GM23338 (cell line): ENCODE measurements at regions not wholly inside any gene's neighbourhood (a gene's known extent, or its start where the extent isn't known, plus 50 kb on each side); places are given as distances from the start of the nearest gene placed in this dataset.

Experiments
- ATAC-seq: fragments of 200-7000 bp; cut with Tn5 transposase; 3 replicates; pipeline ENCODE4 v1.9.1; 2020
- DNase-seq: peaks from one replicate; pipeline ENCODE4 v3.0.0-alpha.2; 2015; ENCODE audit warnings: low spot score
- H2AFZ ChIP-seq: fragments of 200-600 bp; sonication (generic); 2 replicates; pipeline ENCODE4 v1.8.0; 2016; ENCODE audit warnings: antibody characterized with exemption, mild to moderate bottlenecking, moderate library complexity
- H3F3A ChIP-seq: fragments of 200-600 bp; sonication (generic); replicated peaks from 2 replicates; pipeline ENCODE4 v1.8.0; 2017; ENCODE audit warnings: antibody characterized with exemption, mixed run types, low read depth
- H3K27ac ChIP-seq: fragments of 200-600 bp; sonication (generic); 2 replicates; pipeline ENCODE4 v1.6.1; 2016; ENCODE audit warnings: low read depth
- H3K27me3 ChIP-seq: fragments of 200-600 bp; sonication (generic); 2 replicates; pipeline ENCODE4 v1.8.0; 2016; ENCODE audit warnings: mild to moderate bottlenecking, mixed run types, moderate library complexity; ENCODE audit not compliant: insufficient read depth
- H3K36me3 ChIP-seq: fragments of 200-600 bp; sonication (generic); 2 replicates; pipeline ENCODE4 v1.8.0; 2016; ENCODE audit warnings: mild to moderate bottlenecking; ENCODE audit not compliant: insufficient read depth
- H3K4me1 ChIP-seq: fragments of 200-600 bp; sonication (generic); 2 replicates; pipeline ENCODE4 v1.8.0; 2016; ENCODE audit warnings: mild to moderate bottlenecking, moderate library complexity; ENCODE audit not compliant: insufficient read depth
- H3K4me2 ChIP-seq: fragments of 200-600 bp; sonication (generic); 2 replicates; pipeline ENCODE4 v1.7.1; 2017; ENCODE audit warnings: mixed run types
- H3K4me3 ChIP-seq: fragments of 200-600 bp; sonication (generic); 2 replicates; pipeline ENCODE4 v1.6.1; 2016; ENCODE audit warnings: mixed run types
- H3K79me2 ChIP-seq: fragments of 200-600 bp; sonication (generic); replicated peaks from 2 replicates; pipeline ENCODE4 v1.8.0; 2017; ENCODE audit warnings: mild to moderate bottlenecking; ENCODE audit not compliant: insufficient read depth
- H3K9me2 ChIP-seq: fragments of 200-600 bp; sonication (generic); 2 replicates; pipeline ENCODE4 v1.8.0; 2017; ENCODE audit not compliant: insufficient read depth
- H4K20me1 ChIP-seq: fragments of 200-600 bp; sonication (generic); replicated peaks from 2 replicates; pipeline ENCODE4 v1.8.0; 2017; ENCODE audit warnings: mild to moderate bottlenecking; ENCODE audit not compliant: insufficient read depth
- H3K27ac Mint-ChIP-seq: 2 replicates; pipeline ENCODE4 v1.8.0; 2020; ENCODE audit warnings: inconsistent platforms, mild to moderate bottlenecking, moderate library complexity, mixed read lengths
- H3K27me3 Mint-ChIP-seq: 3 replicates; pipeline ENCODE4 v1.8.0; 2022; ENCODE audit warnings: low read depth, mild to moderate bottlenecking, moderate library complexity, mixed read lengths, inconsistent platforms; ENCODE audit not compliant: insufficient read depth, poor library complexity
- H3K36me3 Mint-ChIP-seq: 3 replicates; pipeline ENCODE4 v1.8.0; 2021; ENCODE audit warnings: low read depth, mild to moderate bottlenecking, inconsistent platforms, moderate library complexity, mixed read lengths
- H3K4me1 Mint-ChIP-seq: 3 replicates; pipeline ENCODE4 v1.8.0; 2020; ENCODE audit warnings: mild to moderate bottlenecking, inconsistent platforms, mixed read lengths
- H3K4me3 Mint-ChIP-seq: 3 replicates; pipeline ENCODE4 v1.8.0; 2021; ENCODE audit warnings: moderate library complexity, mild to moderate bottlenecking, inconsistent platforms, mixed read lengths
- H3K9me3 Mint-ChIP-seq: 3 replicates; pipeline ENCODE4 v1.8.0; 2020; ENCODE audit warnings: moderate library complexity, mild to moderate bottlenecking, inconsistent platforms, mixed read lengths
- CREB1 ChIP-seq: fragments of 250-450 bp; sonication (Bioruptor Pico); IDR thresholded peaks from 2 replicates; pipeline ENCODE4 v1.5.0; 2020; ENCODE audit warnings: low read depth, mild to moderate bottlenecking, moderate library complexity
- CTCF ChIP-seq, 2 experiments: fragments of 200-600 bp in 1 of 2; sonication (generic) in 1 of 2; conservative IDR thresholded peaks; 2 replicates each; pipeline versions ENCODE4 v1.5.1 to v1.6.1; 2016 to 2017; ENCODE audit warnings: antibody characterized with exemption in 2 of 2, low read depth in 2 of 2, mild to moderate bottlenecking in 2 of 2, moderate library complexity in 1 of 2
- ETS1 ChIP-seq: IDR thresholded peaks from 2 replicates; pipeline ENCODE4 v1.6.1; 2016; ENCODE audit warnings: antibody characterized with exemption
- EZH2 ChIP-seq: fragments of 200-600 bp; sonication (generic); IDR thresholded peaks from one replicate; pipeline ENCODE4 v1.8.0; 2017; ENCODE audit warnings: antibody characterized with exemption, mild to moderate bottlenecking, low read depth; ENCODE audit not compliant: unreplicated experiment
- EZH2phosphoT487 ChIP-seq: fragments of 200-600 bp; sonication (generic); IDR thresholded peaks from one replicate; pipeline ENCODE4 v1.8.1; 2018; ENCODE audit warnings: antibody characterized with exemption; ENCODE audit not compliant: unreplicated experiment
- JUNB ChIP-seq: IDR thresholded peaks from one replicate; pipeline ENCODE4 v1.6.1; 2016; ENCODE audit warnings: antibody characterized with exemption; ENCODE audit not compliant: unreplicated experiment
- NANOG ChIP-seq: IDR thresholded peaks from 2 replicates; pipeline ENCODE4 v1.6.1; 2016; ENCODE audit warnings: antibody characterized with exemption, borderline replicate concordance
- POLR2AphosphoS5 ChIP-seq: IDR thresholded peaks from 2 replicates; pipeline ENCODE4 v1.6.1; 2016; ENCODE audit warnings: antibody characterized with exemption, low read depth
- REST ChIP-seq: IDR thresholded peaks from one replicate; pipeline ENCODE4 v1.6.1; 2018; ENCODE audit warnings: antibody characterized with exemption; ENCODE audit not compliant: unreplicated experiment
- STAT1 ChIP-seq: IDR thresholded peaks from one replicate; pipeline ENCODE4 v1.6.1; 2016; ENCODE audit warnings: antibody characterized with exemption; ENCODE audit not compliant: unreplicated experiment
- ZNF114 ChIP-seq: fragments of 250-450 bp; sonication (Bioruptor Pico); IDR thresholded peaks from 2 replicates; pipeline ENCODE4 v1.5.0; 2020; ENCODE audit warnings: mild to moderate bottlenecking, moderate library complexity
- ZNF331 ChIP-seq: fragments of 250-450 bp; sonication (Bioruptor Pico); IDR thresholded peaks from 2 replicates; pipeline ENCODE4 v1.5.0; 2020; ENCODE audit warnings: low read depth, mild to moderate bottlenecking, moderate library complexity
- ZNF462 ChIP-seq: fragments of 250-450 bp; sonication (Bioruptor Pico); IDR thresholded peaks from 2 replicates; pipeline ENCODE4 v1.5.0; 2020; ENCODE audit warnings: mild to moderate bottlenecking, moderate library complexity

- H3F3A ChIP-seq = no peaks in the 10 kb centered on the region
- no peaks in the 10 kb centered on the region for H3K36me3 ChIP-seq
- H3K9me3 Mint-ChIP-seq = no peaks in the 10 kb centered on the region
- no peak overlapping the region for H3K4me2 ChIP-seq
- no peak overlapping the region for H3K27ac Mint-ChIP-seq
- no peaks in the 10 kb centered on the region for H3K4me1 Mint-ChIP-seq
- TF ChIP-seq EZH2 = no peak
- TF ChIP-seq STAT1 = no peak
- no peak for TF ChIP-seq ZNF462 (CRISPR knock-in tag)
- TF ChIP-seq ETS1 = no peak
- no peak for TF ChIP-seq JUNB
- TF ChIP-seq CTCF (conservative IDR thresholded peaks at IDR 0.05; ENCODE audit: low read depth in 2 of 2) = no peak
- no peak for TF ChIP-seq ZNF114 (CRISPR knock-in tag)
- no peak for TF ChIP-seq ZNF331 (CRISPR knock-in tag)
- TF ChIP-seq CREB1 (CRISPR knock-in tag) = no peak
- TF ChIP-seq REST = no peak
- TF ChIP-seq EZH2phosphoT487 = no peak
- TF ChIP-seq POLR2AphosphoS5 = no peak
- no peak for TF ChIP-seq NANOG
- H3K79me2 ChIP-seq = no peaks in the 10 kb centered on the region
- no peaks in the 10 kb centered on the region for H3K27me3 ChIP-seq
- no peak for ATAC-seq
- no peak for DNase-seq
- no peak overlapping the region for H3K27ac ChIP-seq
- peaks cover 18% of the 10 kb centered on the region for H3K9me2 ChIP-seq
- H3K4me1 ChIP-seq = no peaks in the 10 kb centered on the region
- H4K20me1 ChIP-seq = no peaks in the 10 kb centered on the region
- H3K4me3 ChIP-seq = no peak overlapping the region
- H3K27me3 Mint-ChIP-seq = peaks cover 2% of the 10 kb centered on the region
- H3K4me3 Mint-ChIP-seq = no peak overlapping the region
- H3K36me3 Mint-ChIP-seq = no peaks in the 10 kb centered on the region
- H2AFZ ChIP-seq = no peak overlapping the region; the same call in 1 of the 2 replicates
These were observed 116.8 kb downstream of the OTOR start for GRCh38 chr20:16864963-16865362.
